HG02571 (cell line): ENCODE measurements at regions not wholly inside any gene's neighbourhood (a gene's known extent, or its start where the extent isn't known, plus 50 kb on each side); places are given as distances from the start of the nearest gene placed in this dataset.
"Not testable (repeated sequence)": the region's sequence is repeated elsewhere in the genome, so short reads cannot be mapped to it uniquely, and the experiment has no call there.

Experiments
- ATAC-seq: cut with Tn5 transposase; IDR thresholded peaks from one replicate; pipeline ENCODE4 v1.9.1; 2021; ENCODE audit warnings: mild to moderate bottlenecking, moderate library complexity; ENCODE audit not compliant: unreplicated experiment

DNA sequence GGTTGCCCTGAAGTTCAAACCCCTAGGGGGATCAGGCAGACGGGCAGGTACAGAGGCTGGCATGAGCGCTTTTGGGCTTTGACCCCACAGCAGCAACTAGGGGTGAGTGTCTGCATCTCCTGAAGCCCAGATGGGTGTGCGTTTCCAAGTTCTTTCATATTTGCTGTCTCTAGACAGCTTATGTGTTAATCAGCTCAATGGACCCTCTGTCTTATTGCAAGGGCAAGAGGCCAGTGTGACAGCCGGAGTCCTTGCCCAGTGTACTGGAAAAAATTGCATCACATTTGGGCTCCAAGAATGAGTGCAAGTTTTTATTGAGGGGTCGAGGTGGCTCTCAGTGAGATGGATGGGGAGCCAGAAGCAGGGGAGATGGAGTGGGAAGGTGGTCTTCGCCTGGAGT is 1863.7 kb upstream of the RAG2 start:
- no peak for ATAC-seq

DNA sequence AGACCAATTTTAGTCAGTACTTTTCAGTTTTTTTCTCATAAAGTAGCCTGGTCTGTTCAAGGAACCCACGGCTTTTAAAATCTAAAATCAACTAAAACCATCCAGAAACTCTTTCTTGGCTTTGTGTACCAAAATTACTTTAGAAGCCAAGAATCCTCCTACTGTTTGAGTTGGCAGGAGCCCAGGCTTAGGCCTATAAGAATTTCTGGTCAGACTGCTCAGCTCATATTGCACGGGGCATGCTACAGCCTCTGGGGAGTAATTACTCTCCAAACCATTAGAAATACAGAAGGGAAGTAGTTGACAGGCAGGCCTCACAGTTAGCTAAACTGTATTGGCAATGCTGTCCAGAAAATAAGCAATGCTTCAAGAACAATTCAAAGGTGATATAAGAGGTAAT is 1862.9 kb upstream of the RAG2 start:
- ATAC-seq = no peak

DNA sequence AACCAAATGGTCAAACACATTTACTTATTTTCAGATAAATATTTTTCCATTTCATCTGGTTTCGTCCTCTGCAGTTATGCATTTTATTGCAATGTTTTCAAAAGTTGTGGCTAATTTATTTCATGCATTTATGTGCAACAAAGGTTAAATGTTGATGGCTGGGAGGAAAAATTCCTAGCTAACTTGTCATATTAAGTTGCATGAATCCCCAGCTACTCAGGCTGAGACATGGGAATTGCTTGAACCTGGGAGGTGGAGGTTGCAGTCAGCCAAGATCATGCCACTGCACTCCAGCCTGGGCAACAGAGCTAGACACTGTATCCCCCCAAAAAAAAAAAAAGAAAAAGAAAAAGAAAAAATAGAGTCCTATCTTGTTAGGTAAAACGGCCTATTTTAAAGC is 1862.4 kb upstream of the RAG2 start:
- no peak for ATAC-seq

DNA sequence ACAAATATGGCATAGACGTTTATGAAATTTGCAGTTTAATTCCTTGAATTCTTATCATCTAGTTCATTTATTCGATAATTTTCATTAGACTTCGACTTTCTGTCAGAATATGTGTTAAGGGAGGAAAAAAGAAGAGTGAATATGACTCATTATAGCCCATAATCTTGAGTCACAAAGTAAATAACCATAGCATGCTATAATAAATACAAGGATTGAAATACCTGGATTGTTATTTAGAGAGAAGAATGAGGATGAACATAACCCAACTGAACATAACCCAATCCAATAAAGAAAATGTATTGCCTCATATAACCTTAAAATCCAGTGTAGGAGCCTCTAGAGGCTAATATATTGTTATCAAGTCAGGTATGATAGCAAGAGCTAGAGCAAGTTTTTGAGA is 1858.3 kb upstream of the RAG2 start:
- no peak for ATAC-seq

DNA sequence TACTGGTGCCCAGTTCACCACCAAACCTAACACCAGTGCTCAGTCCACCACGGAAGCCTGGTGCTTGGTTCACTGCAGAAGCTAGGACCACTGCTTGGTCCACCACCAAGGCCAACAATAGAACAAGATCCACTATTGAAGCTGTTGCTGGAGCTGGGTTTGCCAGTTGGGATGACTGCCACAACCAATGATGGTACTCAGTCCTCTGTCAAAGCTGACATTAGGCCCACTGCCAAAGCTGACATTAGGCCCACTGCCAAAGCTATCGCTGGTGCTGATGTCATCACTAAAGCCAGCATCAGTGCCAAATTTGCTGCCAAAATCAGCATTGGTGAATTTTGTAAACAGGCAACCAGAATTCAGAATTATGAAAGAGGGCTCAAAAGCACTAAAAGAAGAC is 1850.2 kb upstream of the RAG2 start:
- ATAC-seq = no peak

DNA sequence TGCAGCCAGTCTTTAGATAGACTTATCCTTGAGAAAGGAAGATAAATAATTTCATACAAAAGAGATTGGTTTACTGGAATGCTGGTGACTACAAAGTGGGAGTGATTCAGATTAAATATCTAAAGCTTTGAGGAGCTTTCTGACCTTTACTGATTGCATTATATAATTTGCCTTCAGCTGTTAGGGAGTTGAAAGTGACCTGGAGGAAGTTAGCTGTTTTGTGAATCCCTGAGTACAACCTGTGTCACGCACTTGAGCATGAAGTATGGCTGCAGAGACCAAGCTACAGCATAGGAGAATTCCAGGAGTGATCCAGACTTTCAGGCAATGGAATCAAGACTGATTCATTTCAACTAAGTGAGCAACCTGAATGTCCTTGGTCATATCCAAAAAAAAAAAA is 1848.3 kb upstream of the RAG2 start:
- ATAC-seq = no peak

DNA sequence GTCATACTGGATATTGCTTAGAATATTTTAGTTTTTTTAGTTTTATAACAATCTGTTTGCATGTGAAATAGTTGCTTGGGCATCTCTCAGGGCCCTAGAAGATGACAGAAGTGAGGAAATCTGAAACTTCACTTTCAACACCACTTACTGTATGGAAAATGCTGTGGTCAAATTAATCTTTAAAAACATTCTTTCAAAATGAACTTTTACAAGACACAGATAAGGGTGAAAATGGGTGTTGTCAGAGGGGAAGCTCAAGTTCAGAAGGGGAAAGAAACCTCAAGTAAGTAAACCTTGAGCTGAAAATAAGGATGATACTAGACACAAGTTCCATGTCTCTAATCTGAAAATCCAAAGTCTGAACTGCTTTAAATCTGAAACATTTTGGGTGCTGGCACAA is 1840.1 kb upstream of the RAG2 start:
- ATAC-seq = no peak

DNA sequence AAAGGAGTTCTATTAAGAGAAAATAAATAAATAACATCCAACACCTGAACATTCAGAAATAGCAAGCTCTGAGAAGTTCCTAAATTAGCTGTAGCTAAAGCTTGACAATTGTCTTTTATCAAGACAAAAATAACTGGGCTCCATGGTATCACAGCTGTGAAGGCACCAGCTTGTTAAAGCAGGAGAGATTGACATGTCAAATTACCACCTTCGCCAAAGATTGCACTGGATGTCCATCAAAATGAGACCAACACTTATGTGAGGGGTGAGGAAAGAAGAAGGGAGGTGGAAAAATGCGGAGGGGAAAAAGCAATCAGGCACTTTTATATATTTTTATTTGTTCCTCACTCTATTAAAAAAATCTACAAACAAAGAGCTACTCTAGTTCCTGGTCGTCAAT is 1827.5 kb upstream of the RAG2 start:
- ATAC-seq = no peak

DNA sequence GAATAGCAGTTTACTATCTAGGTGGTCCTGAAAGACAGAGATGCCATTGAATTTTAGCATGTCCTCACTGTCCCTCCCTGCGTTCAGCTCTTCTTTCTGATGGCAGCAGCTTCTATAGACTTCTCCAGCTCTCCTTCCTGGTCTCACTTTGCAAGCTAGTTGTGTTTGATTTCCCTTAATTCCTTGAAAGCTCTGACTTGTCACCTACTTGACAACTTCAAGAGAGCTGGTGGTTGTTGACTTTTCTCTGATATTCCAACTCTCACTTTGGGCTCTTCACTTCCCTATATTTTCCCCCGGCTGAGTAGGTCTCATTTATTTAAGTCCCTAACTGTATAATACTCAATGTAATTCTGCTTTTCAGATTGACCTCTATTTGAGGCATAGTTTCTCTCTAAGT is 1825.0 kb upstream of the RAG2 start:
- no peak for ATAC-seq

DNA sequence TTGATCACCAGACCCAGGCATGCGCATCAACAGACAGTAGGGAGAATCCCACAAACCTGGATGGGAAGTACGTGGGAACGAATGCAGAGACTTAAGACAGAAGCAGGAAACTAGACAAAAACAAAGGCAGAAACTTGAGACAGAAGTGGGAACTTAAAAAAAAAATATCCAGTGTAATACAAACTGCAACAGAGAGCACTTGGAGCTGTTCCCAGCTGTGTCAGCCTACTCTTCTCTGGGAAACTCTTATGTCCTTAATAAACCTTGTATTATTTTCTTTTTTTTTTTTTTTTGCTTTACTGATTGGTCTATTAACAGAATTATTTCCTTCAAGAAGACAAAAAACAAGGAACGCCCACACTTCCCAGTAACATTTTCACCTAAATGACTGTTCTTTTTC is 1818.1 kb upstream of the RAG2 start:
- ATAC-seq = no peak

DNA sequence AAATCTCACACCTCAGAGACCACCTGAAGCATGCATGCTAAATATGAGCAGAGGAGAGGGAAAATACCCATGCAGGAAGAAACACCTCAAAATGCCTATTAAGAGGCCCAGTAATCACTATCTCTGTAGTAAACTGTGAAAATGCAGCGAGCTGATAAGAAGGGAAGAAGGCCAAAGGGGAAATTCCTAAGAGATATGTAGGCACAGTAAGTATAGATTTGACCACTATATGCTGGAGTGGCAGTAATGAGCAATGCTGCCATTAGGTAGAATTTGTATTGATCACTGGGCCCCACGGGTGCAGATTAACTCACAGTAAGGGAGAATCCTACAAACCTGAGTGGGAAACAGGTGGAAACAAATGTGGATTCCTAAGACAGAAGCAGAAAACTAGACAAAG is 1813.1 kb upstream of the RAG2 start:
- ATAC-seq = no peak

DNA sequence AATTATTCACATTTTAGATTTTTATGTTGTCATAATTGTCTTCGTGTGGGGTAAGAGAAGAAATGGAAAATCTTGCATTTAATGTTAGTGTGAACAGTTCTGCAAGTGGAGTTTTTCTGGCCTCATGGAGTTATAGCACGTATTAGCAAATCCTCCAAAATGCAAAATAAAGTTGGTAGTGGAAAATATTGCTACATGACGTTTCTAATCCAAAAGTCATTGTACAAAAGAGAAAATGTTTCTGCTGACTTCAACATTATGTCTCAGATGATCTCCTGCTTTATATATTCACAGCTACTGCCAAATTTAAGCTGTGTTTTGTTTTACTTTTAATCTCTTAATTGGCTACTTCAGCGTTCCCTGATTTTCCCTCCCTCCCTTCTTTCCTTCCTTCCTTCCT is 1804.0 kb upstream of the RAG2 start:
- ATAC-seq = no peak

DNA sequence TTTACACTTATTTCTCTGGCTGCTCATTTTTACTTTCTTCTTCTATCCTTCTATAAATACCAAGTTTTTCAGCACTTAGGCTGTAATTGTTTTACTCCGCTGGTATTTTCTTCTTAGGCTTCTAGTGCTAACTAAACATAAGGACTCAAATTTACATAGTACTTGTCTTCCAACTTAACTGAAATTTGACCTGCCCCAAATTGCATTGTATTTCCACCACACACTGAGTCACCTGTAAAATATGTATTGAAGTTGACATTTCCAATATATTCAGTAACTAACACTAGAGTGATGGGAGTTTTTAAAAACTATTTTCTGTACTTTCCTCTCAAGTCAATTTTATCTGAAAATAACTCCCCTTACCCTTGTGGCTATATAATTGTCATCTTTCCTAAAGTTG is 1794.1 kb upstream of the RAG2 start:
- no peak for ATAC-seq

DNA sequence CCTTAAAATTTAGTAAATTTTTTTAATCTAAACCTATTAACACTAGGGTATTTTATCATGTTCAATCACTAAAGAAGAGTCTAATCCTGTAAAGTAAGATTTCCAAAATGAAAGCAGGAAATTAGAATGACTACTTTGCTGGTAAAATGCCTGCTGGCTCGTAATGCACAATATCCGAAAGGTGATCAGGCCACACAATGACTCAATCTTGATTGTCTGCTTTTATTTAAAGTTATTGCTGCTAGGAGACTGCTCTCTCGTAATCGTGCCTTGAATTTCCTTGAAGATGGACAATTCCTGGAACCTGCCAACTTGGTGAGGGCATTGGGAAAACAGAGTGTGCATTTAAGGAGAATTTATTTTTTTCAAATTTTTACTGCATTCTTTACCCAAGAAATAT is 1786.5 kb upstream of the RAG2 start:
- no peak for ATAC-seq

DNA sequence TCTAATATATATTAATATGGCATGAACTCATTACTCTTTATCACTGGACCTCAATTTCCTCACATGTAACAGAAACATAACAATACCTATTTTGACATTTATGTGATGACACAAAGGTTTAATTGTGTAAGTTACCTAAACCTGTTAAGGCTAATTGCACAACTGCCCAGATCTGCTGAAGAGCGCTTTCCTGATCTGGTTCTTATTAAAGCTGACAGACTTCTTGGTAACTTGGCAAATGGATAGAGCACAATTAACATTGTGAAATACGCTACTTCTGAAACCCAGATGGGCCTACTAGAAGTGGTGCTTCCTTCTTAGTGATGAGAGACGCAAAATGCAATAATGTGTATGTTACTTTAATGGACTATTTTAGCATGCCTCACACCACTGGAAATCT is 1767.2 kb upstream of the RAG2 start:
- no peak for ATAC-seq

DNA sequence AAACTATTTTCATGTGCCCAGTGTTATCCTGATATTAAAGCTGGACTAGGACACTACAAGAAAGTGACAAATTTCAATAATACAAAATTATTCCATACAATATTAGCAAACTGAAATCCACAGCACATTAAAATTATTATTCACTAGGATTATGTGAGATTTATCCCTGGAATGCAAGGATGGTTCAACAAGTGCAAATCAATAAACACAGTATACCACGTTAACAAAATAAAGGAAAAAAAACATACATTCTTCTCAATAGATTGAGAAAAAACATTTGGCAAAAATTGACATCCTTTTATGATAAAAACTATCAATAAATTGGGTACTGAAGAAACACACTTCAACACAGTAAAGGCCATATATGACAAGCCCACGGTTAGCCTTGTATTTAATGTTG is 1758.2 kb upstream of the RAG2 start:
- no peak for ATAC-seq

DNA sequence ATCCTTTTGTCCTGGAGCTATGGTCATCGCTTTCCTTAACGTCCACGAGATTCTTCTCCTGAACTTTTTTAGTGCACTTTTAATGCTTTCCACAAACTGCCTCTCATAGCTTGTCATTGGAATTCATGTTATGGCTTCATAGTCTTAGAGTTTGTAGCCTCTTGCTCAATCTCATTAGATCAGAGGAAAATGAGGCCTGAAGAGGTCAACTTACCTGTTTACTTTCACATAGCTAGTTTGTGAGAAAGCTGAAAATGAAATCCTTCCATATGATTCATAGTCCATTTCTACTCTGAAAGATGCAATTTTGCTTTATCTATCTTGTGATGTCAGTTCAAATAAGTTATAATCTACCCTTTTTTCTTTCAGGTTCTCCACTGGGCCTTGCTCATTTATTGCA is 1747.2 kb upstream of the RAG2 start:
- no peak for ATAC-seq

DNA sequence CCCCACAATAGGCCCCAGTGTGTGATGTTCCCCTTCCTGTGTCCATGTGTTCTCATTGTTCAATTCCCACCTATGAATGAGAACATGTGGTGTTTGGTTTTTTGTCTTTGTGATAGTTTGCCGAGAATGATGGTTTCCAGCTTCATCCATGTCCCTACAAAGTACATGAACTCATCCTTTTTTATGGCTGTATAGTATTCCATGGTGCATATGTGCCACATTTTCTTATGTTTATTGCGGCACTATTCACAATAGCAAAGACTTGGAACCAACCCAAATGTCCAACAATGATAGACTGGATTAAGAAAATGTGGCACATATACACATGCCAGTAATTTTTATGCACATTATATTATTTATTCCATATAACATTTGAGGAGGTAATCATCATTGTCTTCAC is 1743.6 kb upstream of the RAG2 start:
- ATAC-seq = not testable (repeated sequence)

DNA sequence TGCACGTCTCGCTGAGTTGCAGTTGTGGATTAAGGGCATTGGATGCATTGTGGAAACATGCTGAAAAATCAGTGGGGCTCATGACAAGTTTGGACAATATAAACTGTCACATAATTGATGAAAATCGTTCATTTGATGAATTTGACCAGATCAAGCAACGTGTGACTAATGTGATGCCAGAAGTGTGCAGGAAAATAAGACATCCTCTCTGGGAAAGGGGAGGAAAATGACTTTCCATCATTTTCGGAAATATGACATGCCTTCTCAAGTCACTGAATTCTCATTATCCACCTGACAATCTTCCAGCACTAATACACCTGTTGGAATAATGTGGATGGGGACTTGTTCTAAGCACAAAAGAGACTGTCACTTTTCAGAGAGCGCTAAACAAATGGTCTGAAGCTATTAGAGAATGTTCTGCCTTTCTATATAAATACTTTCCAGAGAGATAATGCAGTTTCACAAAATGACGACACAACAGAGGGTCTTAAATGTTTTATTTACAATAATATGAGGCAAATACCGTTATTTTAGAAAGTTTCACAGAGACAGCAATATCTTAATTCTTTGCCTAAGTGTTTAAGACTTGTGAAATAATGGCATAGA is 1741.9 kb upstream of the RAG2 start:
- no peak for ATAC-seq

DNA sequence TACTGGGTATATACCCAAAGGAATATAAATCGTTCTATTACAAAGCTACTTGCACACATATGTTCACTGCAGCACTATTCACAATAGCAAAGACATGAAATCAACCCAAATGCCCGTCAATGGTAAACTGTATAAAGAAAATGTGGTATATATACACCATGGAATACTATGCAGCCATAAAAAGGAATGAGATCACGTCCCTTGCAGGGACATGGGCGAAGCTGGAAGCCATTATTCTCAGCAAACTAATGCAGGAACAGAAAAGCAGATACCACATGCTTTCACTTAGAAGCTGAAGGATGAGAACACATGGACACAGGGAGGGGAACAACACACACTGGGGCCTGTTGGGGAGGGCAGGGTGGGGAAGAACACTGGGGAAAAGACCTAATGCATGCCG is 1740.0 kb upstream of the RAG2 start:
- ATAC-seq = not testable (repeated sequence)

DNA sequence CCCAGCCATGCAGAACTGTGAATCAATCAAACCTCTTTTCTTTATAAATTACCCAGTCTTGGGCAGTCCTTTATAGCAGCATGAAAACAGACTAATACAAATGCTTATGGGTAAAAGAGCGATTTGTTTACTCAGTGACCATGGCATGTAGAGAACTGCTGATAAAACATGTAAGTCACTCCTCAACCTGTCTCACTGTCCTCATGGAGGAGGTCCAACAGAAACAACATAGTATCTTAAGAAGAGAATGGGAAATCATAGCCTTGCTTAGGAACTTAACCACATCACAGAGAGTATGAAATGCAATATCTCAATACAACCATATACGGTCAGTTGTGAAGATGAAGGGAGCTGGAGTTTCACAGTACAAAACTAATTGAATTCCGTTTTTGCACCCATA is 1734.0 kb upstream of the RAG2 start:
- no peak for ATAC-seq

DNA sequence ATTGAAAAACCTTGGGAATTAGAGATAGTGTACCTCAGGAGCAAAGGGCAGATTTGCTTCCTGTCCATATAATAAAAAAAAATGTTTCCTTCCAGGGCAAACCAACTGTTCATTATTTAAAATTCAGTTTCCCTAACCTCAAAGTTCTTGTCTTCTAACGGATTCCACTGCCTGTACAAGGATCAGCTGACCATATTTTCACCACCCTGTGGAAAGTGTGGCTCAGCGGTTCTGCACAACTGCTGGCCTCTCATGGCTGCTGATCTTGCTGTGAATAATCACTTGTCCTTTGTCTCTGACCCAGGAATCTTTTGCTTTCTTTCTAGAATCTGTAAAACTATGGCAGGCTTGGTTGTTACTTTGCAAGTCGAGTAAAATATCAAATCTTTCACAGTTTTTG is 1732.5 kb upstream of the RAG2 start:
- ATAC-seq = no peak

DNA sequence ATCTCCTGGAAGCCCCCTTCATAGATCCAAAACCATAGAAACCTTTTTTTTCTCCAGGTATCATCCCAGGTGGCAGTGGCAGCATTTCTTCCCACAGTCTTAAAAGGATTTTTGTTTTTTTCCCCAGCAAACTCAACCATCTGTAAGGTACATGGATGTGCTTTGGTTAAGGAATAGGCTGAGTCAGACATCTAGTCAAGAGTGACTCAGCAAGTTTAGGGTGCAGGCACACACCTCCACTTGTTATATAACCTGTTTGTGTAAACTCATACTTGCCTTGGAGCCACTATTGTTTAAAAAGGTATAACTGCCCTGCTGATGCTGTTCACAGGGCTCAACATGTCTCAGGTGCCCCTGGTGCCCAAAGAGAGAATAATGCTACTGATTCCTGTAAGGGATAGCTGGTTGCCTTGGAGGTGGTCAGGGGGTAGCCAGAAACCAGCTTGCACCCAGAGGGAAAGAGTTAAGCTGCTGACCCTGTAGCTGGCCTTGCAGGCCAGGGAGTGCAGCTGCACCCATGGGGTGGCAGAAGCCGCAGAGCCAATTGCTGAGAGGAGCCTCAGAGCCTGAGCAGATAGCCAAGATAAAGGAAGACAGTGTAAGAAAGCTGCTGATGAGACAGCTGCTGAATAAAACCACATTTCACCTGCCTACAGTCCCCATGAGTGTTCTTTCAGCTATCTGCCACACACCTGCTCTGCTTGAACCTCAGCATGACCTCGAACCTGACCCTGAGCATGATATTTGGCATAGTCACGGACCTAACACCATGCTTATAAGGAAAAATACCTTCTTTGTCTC is 1726.1 kb upstream of the RAG2 start:
- no peak for ATAC-seq
